ENCODE measurements at regions not wholly inside any gene's neighbourhood (a gene's known extent, or its start where the extent isn't known, plus 50 kb on each side); places are given as distances from the start of the nearest gene placed in this dataset.

DNA sequence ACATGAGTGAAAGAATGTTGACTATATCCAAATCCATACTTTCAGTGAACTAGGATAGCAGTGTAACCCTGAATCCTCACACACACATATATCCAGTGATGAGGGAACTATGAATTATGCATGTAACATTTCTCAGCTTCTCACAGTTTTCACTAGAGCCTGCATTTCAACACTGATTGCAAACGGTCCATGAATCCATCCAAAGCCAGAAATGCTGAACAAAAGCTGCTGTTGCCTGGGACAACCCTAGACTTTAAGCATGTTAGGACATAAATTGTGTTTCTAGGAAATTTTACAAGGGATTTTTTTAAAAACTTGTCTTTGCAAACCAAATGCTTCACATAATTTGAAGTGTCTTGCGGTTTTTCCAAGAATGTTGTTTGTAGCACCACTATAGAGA, 2010.0 kb upstream of the WWC1 start:
- no peak for DNase-seq (ENCODE audit: low read depth, low spot score)
- POLR2A ChIA-PET: no interaction called here
- H3K4me2 ChIP-seq (ENCODE audit: control insufficient read depth, insufficient read depth): no peak overlapping the region
- WGBS (ENCODE audit: insufficient coverage, insufficient replicate concordance, low lambda C conversion rate, missing lambda C conversion rate): 0% methylated on average over 2 of the region's 2 CpGs
- H2AFZ ChIP-seq (ENCODE audit: control insufficient read depth, low read depth, low read length): no peak overlapping the region
- H3K9me3 ChIP-seq (replicated peaks; ENCODE audit: control insufficient read depth, insufficient read depth, low read length): no peaks in the 10 kb centered on the region; the same call in 2 of the 3 replicates
- no peak overlapping the region for H3K9ac ChIP-seq (ENCODE audit: control insufficient read depth, insufficient read depth, low read length)
- no peak overlapping the region for H3K27ac ChIP-seq (ENCODE audit: control insufficient read depth, insufficient read depth)
- no peak overlapping the region for H3K4me3 ChIP-seq
- no peak for FAIRE-seq
- CTCF ChIA-PET: no interaction called here
- no peak for TF ChIP-seq CBFB (IDR thresholded peaks at IDR 0.05; ENCODE audit: low read depth)
- TF ChIP-seq RFX5 (IDR thresholded peaks at IDR 0.05; ENCODE audit: low read depth, low read length): no peak
- TF ChIP-seq PAX5 (IDR thresholded peaks at IDR 0.05; ENCODE audit: borderline replicate concordance, low read depth, low read length): no peak
- TF ChIP-seq, protein P1, sequence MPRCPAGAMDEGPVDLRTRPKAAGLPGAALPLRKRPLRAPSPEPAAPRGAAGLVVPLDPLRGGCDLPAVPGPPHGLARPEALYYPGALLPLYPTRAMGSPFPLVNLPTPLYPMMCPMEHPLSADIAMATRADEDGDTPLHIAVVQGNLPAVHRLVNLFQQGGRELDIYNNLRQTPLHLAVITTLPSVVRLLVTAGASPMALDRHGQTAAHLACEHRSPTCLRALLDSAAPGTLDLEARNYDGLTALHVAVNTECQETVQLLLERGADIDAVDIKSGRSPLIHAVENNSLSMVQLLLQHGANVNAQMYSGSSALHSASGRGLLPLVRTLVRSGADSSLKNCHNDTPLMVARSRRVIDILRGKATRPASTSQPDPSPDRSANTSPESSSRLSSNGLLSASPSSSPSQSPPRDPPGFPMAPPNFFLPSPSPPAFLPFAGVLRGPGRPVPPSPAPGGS (IDR thresholded peaks at IDR 0.05; ENCODE audit: borderline replicate concordance, insufficient read depth, low read depth, low read length, poor library complexity, severe bottlenecking): no peak
- TF ChIP-seq RELA (IDR thresholded peaks at IDR 0.05; ENCODE audit: borderline replicate concordance, partially characterized antibody): no peak
- TF ChIP-seq JUND (IDR thresholded peaks at IDR 0.05; ENCODE audit: low read depth, low read length): no peak
- TF ChIP-seq TBL1XR1 (IDR thresholded peaks at IDR 0.05; ENCODE audit: low read depth, low read length): no peak
- no peak for TF ChIP-seq EGR1 (IDR thresholded peaks at IDR 0.05; ENCODE audit: borderline replicate concordance in 1 of 2, low read depth in 2 of 2, low read length in 2 of 2)
- TF ChIP-seq CREM (IDR thresholded peaks at IDR 0.05; ENCODE audit: low read depth): no peak
- no peak for TF ChIP-seq MTA3 (IDR thresholded peaks at IDR 0.05; ENCODE audit: borderline replicate concordance, low read length)
- no peak for TF ChIP-seq SMARCA5 (IDR thresholded peaks at IDR 0.05)
- TF ChIP-seq IKZF2 (IDR thresholded peaks at IDR 0.05): no peak
- no peak for TF ChIP-seq CBX5 (IDR thresholded peaks at IDR 0.05; ENCODE audit: low read depth)
- no peak for TF ChIP-seq CREB1 (IDR thresholded peaks at IDR 0.05; ENCODE audit: low read depth)
- TF ChIP-seq SRF (IDR thresholded peaks at IDR 0.05; ENCODE audit: low read depth in 2 of 2, low read length in 2 of 2): no peak
- TF ChIP-seq SMAD1 (IDR thresholded peaks at IDR 0.05; ENCODE audit: low read depth, partially characterized antibody): no peak
- TF ChIP-seq, protein P2, sequence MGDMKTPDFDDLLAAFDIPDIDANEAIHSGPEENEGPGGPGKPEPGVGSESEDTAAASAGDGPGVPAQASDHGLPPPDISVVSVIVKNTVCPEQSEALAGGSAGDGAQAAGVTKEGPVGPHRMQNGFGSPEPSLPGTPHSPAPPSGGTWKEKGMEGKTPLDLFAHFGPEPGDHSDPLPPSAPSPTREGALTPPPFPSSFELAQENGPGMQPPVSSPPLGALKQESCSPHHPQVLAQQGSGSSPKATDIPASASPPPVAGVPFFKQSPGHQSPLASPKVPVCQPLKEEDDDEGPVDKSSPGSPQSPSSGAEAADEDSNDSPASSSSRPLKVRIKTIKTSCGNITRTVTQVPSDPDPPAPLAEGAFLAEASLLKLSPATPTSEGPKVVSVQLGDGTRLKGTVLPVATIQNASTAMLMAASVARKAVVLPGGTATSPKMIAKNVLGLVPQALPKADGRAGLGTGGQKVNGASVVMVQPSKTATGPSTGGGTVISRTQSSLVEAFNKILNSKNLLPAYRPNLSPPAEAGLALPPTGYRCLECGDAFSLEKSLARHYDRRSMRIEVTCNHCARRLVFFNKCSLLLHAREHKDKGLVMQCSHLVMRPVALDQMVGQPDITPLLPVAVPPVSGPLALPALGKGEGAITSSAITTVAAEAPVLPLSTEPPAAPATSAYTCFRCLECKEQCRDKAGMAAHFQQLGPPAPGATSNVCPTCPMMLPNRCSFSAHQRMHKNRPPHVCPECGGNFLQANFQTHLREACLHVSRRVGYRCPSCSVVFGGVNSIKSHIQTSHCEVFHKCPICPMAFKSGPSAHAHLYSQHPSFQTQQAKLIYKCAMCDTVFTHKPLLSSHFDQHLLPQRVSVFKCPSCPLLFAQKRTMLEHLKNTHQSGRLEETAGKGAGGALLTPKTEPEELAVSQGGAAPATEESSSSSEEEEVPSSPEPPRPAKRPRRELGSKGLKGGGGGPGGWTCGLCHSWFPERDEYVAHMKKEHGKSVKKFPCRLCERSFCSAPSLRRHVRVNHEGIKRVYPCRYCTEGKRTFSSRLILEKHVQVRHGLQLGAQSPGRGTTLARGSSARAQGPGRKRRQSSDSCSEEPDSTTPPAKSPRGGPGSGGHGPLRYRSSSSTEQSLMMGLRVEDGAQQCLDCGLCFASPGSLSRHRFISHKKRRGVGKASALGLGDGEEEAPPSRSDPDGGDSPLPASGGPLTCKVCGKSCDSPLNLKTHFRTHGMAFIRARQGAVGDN (IDR thresholded peaks at IDR 0.05): no peak
- TF ChIP-seq KAT2A (conservative IDR thresholded peaks at IDR 0.05; ENCODE audit: control insufficient read depth, low read depth, low read length): no peak
- no peak for TF ChIP-seq FOS (IDR thresholded peaks at IDR 0.05; ENCODE audit: borderline replicate concordance, extremely low read depth, insufficient read length)
- TF ChIP-seq SREBF1 (IDR thresholded peaks at IDR 0.05; ENCODE audit: low read length): no peak
- in situ Hi-C loops (cut with MboI): no loop called here
- H3K79me2 ChIP-seq (ENCODE audit: control insufficient read depth, insufficient read depth, low read length): no peaks in the 10 kb centered on the region
- no peaks in the 10 kb centered on the region for H4K20me1 ChIP-seq (ENCODE audit: control insufficient read depth, insufficient read depth)
- no peaks in the 10 kb centered on the region for H3K27me3 ChIP-seq (replicated peaks in 1 of 2; ENCODE audit: control insufficient read depth in 2 of 2, insufficient read depth in 2 of 2, low read length in 1 of 2)
- SMC1A ChIA-PET (ENCODE audit: uncharacterized antibody, unreplicated experiment): no interaction called here
- intact Hi-C loops (cut with micrococcal nuclease; ENCODE audit: unreplicated experiment): no loop called here
- no peaks in the 10 kb centered on the region for H3K36me3 ChIP-seq (ENCODE audit: control insufficient read depth in 2 of 2, insufficient read depth in 2 of 2, low read length in 1 of 2)
- RAD21 ChIA-PET (ENCODE audit: unreplicated experiment): no interaction called here
- BruUV-seq (replicated peaks): no TSS peak
- ATAC-seq: no peak
- H3K4me1 ChIP-seq (ENCODE audit: control insufficient read depth, insufficient read depth, low read length): no peaks in the 10 kb centered on the region

Measured in GM12878 (cell line).